HL-60 (cell line): ENCODE measurements at regions not wholly inside any gene's neighbourhood (a gene's known extent, or its start where the extent isn't known, plus 50 kb on each side); places are given as distances from the start of the nearest gene placed in this dataset.

Experiments
- DNase-seq, 2 experiments: peaks; one replicate each; pipeline ENCODE4 v3.0.0-alpha.2; 2010 to 2020; ENCODE audit warnings: low read depth in 1 of 2, low spot score in 1 of 2
- H3K27ac ChIP-seq: fragments of 250-450 bp; sonication (Bioruptor Pico); replicated peaks from 2 replicates; pipeline ENCODE4 v1.5.1; 2020; ENCODE audit warnings: mild to moderate bottlenecking, moderate library complexity
- H3K27me3 ChIP-seq: fragments of 250-450 bp; sonication (Bioruptor Pico); 2 replicates; pipeline ENCODE4 v1.5.1; 2021; ENCODE audit warnings: mild to moderate bottlenecking, moderate library complexity; ENCODE audit not compliant: insufficient read depth, poor library complexity, severe bottlenecking
- H3K4me3 ChIP-seq: replicated peaks from 2 replicates; pipeline ENCODE4 v1.5.1; 2011; ENCODE audit warnings: mild to moderate bottlenecking, control low read depth, low read length; ENCODE audit not compliant: insufficient read depth
- GABPA ChIP-seq: IDR thresholded peaks from 2 replicates; pipeline ENCODE4 v1.6.1; 2012; ENCODE audit warnings: low read depth
- POLR2AphosphoS5 ChIP-seq: IDR thresholded peaks from 2 replicates; pipeline ENCODE4 v1.6.1; 2012; ENCODE audit warnings: low read depth
- SPI1 ChIP-seq: IDR thresholded peaks from 2 replicates; pipeline ENCODE4 v1.6.1; 2012; ENCODE audit warnings: low read depth, mild to moderate bottlenecking, borderline replicate concordance
- TF ChIP-seq, protein P1 (sequence below): IDR thresholded peaks from 2 replicates; pipeline ENCODE4 v1.6.1; 2012; ENCODE audit warnings: low read depth; ENCODE audit not compliant: insufficient replicate concordance
- TF ChIP-seq, protein P2 (sequence below): IDR thresholded peaks from one replicate; pipeline ENCODE4 v1.5.1; 2011; ENCODE audit warnings: low read length, control low read depth, inconsistent platforms; ENCODE audit not compliant: insufficient read depth

GRCh38 chr13:30026909-30027308, 176.5 kb upstream of the UBL3 start:
- Histone ChIP-seq H3K4me3 (no peak overlapping the region), H3K27me3 (no peaks in the 10 kb centered on the region), H3K27ac (no peak overlapping the region)
- TF ChIP-seq SPI1 (no peak), GABPA (no peak), POLR2AphosphoS5 (no peak)
- TF ChIP-seq, protein P1, sequence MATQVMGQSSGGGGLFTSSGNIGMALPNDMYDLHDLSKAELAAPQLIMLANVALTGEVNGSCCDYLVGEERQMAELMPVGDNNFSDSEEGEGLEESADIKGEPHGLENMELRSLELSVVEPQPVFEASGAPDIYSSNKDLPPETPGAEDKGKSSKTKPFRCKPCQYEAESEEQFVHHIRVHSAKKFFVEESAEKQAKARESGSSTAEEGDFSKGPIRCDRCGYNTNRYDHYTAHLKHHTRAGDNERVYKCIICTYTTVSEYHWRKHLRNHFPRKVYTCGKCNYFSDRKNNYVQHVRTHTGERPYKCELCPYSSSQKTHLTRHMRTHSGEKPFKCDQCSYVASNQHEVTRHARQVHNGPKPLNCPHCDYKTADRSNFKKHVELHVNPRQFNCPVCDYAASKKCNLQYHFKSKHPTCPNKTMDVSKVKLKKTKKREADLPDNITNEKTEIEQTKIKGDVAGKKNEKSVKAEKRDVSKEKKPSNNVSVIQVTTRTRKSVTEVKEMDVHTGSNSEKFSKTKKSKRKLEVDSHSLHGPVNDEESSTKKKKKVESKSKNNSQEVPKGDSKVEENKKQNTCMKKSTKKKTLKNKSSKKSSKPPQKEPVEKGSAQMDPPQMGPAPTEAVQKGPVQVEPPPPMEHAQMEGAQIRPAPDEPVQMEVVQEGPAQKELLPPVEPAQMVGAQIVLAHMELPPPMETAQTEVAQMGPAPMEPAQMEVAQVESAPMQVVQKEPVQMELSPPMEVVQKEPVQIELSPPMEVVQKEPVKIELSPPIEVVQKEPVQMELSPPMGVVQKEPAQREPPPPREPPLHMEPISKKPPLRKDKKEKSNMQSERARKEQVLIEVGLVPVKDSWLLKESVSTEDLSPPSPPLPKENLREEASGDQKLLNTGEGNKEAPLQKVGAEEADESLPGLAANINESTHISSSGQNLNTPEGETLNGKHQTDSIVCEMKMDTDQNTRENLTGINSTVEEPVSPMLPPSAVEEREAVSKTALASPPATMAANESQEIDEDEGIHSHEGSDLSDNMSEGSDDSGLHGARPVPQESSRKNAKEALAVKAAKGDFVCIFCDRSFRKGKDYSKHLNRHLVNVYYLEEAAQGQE, result no peak
- TF ChIP-seq, protein P2, sequence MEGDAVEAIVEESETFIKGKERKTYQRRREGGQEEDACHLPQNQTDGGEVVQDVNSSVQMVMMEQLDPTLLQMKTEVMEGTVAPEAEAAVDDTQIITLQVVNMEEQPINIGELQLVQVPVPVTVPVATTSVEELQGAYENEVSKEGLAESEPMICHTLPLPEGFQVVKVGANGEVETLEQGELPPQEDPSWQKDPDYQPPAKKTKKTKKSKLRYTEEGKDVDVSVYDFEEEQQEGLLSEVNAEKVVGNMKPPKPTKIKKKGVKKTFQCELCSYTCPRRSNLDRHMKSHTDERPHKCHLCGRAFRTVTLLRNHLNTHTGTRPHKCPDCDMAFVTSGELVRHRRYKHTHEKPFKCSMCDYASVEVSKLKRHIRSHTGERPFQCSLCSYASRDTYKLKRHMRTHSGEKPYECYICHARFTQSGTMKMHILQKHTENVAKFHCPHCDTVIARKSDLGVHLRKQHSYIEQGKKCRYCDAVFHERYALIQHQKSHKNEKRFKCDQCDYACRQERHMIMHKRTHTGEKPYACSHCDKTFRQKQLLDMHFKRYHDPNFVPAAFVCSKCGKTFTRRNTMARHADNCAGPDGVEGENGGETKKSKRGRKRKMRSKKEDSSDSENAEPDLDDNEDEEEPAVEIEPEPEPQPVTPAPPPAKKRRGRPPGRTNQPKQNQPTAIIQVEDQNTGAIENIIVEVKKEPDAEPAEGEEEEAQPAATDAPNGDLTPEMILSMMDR, result no peak
- no peak for DNase-seq

DNA sequence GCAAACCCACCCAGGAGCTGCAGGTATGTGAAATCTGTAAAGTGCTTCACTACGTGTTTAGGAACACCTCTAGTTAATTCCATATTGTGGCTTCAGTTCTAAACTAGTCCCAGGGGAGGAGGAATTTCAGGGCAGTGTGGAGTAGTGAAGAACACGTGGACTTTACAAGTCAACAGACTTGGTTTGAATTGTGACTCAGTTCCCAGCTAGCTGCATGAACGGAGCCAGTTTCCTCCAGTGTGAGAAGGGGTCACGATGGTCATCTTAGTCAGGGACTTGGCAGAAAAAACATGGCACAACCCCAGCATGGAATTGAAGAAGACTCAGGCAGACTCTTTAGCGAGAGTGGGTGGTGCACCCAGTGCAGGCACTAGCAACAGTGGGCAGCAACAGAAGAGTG, 175.7 kb upstream of the UBL3 start:
- no peak overlapping the region for H3K4me3 ChIP-seq
- H3K27me3 ChIP-seq, result no peaks in the 10 kb centered on the region
- TF ChIP-seq, protein P2, result no peak
- TF ChIP-seq POLR2AphosphoS5, result no peak
- TF ChIP-seq, protein P1, result no peak
- no peak for TF ChIP-seq GABPA
- no peak for TF ChIP-seq SPI1
- H3K27ac ChIP-seq, result no peak overlapping the region
- DNase-seq, result no peak

DNA sequence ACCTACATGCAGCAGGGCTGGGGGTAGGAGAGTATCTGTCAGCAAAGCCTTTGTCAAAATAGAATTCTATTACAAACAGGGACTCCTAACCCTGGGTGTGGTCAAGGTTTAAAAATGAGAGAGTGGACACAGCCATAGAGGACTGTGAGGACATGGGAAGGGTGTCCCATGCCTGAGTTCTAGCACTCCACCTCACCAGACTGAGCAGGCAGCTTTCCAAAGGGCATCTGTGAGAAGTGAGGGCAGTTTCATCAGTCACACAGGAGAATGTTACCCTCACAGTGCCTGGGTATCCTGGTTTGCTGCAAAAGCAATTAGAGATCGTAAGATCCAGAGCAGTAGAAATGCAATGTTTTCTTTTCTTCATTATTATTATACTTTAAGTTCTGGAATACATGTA, 174.9 kb upstream of the UBL3 start:
- TF ChIP-seq, protein P1, result no peak
- no peak for TF ChIP-seq GABPA
- TF ChIP-seq POLR2AphosphoS5, result no peak
- TF ChIP-seq, protein P2, result no peak
- TF ChIP-seq SPI1, result no peak
- H3K4me3 ChIP-seq, result no peak overlapping the region
- no peak overlapping the region for H3K27ac ChIP-seq
- no peaks in the 10 kb centered on the region for H3K27me3 ChIP-seq
- no peak for DNase-seq
